Vagina (tissue), 2 donors: ENCODE measurements at regions not wholly inside any gene's neighbourhood (a gene's known extent, or its start where the extent isn't known, plus 50 kb on each side); places are given as distances from the start of the nearest gene placed in this dataset.

Experiments
- POLR2A ChIP-seq, 2 donors: fragments of 450-650 bp; IDR thresholded peaks; one replicate each; pipeline ENCODE4 v1.6.1; 2017; ENCODE audit warnings: antibody characterized with exemption in 2 of 2, mild to moderate bottlenecking in 2 of 2, moderate library complexity in 2 of 2
- POLR2AphosphoS5 ChIP-seq, 2 donors: sonication (generic); formaldehyde crosslinking; IDR thresholded peaks; one replicate each; pipeline ENCODE4 v1.9.0; 2017; ENCODE audit warnings: antibody characterized with exemption in 2 of 2, mild to moderate bottlenecking in 2 of 2, low read depth in 1 of 2; ENCODE audit not compliant: insufficient read depth in 1 of 2
- TF ChIP-seq, protein P1 (sequence below), 3 experiments: fragments of 450-650 bp in 2 of 3; fragments of 200-600 bp in 1 of 3; sonication (generic) in 1 of 3; IDR thresholded peaks; one replicate each; pipeline ENCODE4 v1.5.1; 2017 to 2019; ENCODE audit warnings: antibody characterized with exemption in 3 of 3, mild to moderate bottlenecking in 2 of 3, moderate library complexity in 2 of 3

DNA sequence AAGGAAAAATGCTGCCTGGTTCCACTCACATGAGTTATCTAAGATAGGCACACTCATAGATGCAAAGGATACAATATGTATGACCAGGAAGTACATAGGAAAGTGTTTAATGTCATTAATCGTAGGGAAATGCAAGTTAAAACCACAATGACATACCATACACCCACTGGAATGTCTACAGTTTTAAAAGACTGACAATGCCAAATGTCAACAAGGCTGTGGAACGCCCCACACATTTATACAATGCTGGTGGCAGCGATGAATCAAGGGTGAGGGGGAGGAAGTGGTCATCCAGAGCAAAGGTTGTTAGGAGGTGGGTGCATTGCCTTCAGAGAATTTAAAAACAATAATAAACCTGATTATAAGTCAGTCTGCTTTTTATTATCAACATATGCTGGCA, 437.8 kb downstream of the ARHGEF28 start:
- TF ChIP-seq POLR2AphosphoS5 (IDR thresholded peaks at IDR 0.05; ENCODE audit: insufficient read depth in 1 of 2, low read depth in 1 of 2) (no peak), POLR2A (IDR thresholded peaks at IDR 0.05) (no peak)
- TF ChIP-seq, protein P1, sequence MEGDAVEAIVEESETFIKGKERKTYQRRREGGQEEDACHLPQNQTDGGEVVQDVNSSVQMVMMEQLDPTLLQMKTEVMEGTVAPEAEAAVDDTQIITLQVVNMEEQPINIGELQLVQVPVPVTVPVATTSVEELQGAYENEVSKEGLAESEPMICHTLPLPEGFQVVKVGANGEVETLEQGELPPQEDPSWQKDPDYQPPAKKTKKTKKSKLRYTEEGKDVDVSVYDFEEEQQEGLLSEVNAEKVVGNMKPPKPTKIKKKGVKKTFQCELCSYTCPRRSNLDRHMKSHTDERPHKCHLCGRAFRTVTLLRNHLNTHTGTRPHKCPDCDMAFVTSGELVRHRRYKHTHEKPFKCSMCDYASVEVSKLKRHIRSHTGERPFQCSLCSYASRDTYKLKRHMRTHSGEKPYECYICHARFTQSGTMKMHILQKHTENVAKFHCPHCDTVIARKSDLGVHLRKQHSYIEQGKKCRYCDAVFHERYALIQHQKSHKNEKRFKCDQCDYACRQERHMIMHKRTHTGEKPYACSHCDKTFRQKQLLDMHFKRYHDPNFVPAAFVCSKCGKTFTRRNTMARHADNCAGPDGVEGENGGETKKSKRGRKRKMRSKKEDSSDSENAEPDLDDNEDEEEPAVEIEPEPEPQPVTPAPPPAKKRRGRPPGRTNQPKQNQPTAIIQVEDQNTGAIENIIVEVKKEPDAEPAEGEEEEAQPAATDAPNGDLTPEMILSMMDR (IDR thresholded peaks at IDR 0.05) = no peak
